Tibial nerve (tissue), 4 donors: ENCODE measurements at regions not wholly inside any gene's neighbourhood (a gene's known extent, or its start where the extent isn't known, plus 50 kb on each side); places are given as distances from the start of the nearest gene placed in this dataset.

Source experiments
- DNase-seq, 2 donors: peaks; one replicate each; pipeline ENCODE4 v3.0.0-alpha.2; 2019; ENCODE audit warnings: low spot score in 2 of 2
- H3K27ac ChIP-seq, 4 donors: fragments of 200-600 bp; sonication (generic) in 3 of 4; one replicate each; pipeline ENCODE4 v1.5.1; 2017 to 2019; ENCODE audit warnings: mild to moderate bottlenecking in 1 of 4
- H3K27me3 ChIP-seq, 2 donors: fragments of 200-600 bp; sonication (generic) in 1 of 2; one replicate each; pipeline versions ENCODE4 v1.5.1 to v1.6.0; 2017 to 2019
- H3K36me3 ChIP-seq, 3 donors: fragments of 200-600 bp; sonication (generic); one replicate each; pipeline ENCODE4 v1.5.1; 2018 to 2019
- H3K4me1 ChIP-seq, 4 donors: fragments of 200-600 bp; sonication (generic) in 3 of 4; one replicate each; pipeline ENCODE4 v1.5.1; 2017 to 2019
- H3K4me3 ChIP-seq, 4 donors: fragments of 200-600 bp; sonication (generic) in 3 of 4; one replicate each; pipeline ENCODE4 v1.5.1; 2017 to 2019; ENCODE audit warnings: mild to moderate bottlenecking in 1 of 4, moderate library complexity in 1 of 4
- H3K9me3 ChIP-seq, 4 donors: fragments of 200-600 bp; sonication (generic) in 3 of 4; one replicate each; pipeline ENCODE4 v1.5.1; 2017 to 2019
- EP300 ChIP-seq, 2 donors: sonication (generic); formaldehyde crosslinking; IDR thresholded peaks; one replicate each; pipeline ENCODE4 v1.6.1; 2017; ENCODE audit warnings: antibody characterized with exemption in 2 of 2, mild to moderate bottlenecking in 1 of 2
- POLR2A ChIP-seq, 2 donors: fragments of 450-650 bp; IDR thresholded peaks; one replicate each; pipeline ENCODE4 v1.6.1; 2017; ENCODE audit warnings: antibody characterized with exemption in 2 of 2, mild to moderate bottlenecking in 2 of 2, moderate library complexity in 2 of 2
- WGBS, 2 donors: methylation state at CpG; one replicate each; pipeline ENCODE4 v1.1.5; 2018; 5-methylcytosine and 5-hydroxymethylcytosine counted together
- TF ChIP-seq, protein P1 (sequence below), 5 experiments: fragments of 200-600 bp in 3 of 5; fragments of 450-650 bp in 2 of 5; sonication (generic) in 3 of 5; IDR thresholded peaks; one replicate each; pipeline ENCODE4 v1.5.1; 2016 to 2019; ENCODE audit warnings: antibody characterized with exemption in 5 of 5, mild to moderate bottlenecking in 3 of 5, moderate library complexity in 2 of 5

DNA sequence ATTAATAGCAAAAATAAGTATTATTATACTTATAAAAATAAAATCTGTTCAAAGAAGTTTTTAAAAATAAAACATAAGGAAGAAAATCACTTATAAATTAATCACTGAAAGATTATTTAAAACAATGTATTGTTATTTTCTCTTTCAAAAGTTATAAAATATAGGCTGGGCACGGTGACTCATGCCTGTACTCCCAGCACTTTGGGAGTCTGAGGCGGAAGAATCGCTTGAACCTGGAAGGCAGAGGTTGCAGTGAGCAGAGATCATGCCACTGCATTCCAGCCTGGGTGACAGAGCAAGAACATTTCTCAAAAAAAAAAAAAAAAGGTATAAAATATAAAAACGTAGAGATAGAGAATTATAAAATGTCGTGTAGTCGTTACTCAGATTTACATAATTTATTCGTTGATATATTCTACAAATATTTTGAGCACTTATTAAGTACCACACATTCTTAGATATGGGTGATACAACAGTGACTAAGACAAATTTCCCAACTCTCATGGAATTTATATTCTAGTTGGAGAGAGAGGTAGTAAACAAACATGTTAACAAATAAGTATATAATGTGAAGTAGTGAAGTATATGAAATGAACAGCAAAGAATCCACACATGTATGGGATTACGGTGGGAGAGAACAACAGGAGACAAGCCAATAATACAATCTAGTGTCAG lies 1030.0 kb downstream of the SORCS1 start:
- no peaks in the 10 kb centered on the region for H3K27me3 ChIP-seq
- no peaks in the 10 kb centered on the region for H3K9me3 ChIP-seq
- TF ChIP-seq POLR2A (IDR thresholded peaks at IDR 0.05) (no peak), EP300 (IDR thresholded peaks at IDR 0.05) (no peak)
- TF ChIP-seq, protein P1, sequence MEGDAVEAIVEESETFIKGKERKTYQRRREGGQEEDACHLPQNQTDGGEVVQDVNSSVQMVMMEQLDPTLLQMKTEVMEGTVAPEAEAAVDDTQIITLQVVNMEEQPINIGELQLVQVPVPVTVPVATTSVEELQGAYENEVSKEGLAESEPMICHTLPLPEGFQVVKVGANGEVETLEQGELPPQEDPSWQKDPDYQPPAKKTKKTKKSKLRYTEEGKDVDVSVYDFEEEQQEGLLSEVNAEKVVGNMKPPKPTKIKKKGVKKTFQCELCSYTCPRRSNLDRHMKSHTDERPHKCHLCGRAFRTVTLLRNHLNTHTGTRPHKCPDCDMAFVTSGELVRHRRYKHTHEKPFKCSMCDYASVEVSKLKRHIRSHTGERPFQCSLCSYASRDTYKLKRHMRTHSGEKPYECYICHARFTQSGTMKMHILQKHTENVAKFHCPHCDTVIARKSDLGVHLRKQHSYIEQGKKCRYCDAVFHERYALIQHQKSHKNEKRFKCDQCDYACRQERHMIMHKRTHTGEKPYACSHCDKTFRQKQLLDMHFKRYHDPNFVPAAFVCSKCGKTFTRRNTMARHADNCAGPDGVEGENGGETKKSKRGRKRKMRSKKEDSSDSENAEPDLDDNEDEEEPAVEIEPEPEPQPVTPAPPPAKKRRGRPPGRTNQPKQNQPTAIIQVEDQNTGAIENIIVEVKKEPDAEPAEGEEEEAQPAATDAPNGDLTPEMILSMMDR (IDR thresholded peaks at IDR 0.05) = no peak
- no peaks in the 10 kb centered on the region for H3K36me3 ChIP-seq
- WGBS, 2 donors = 72 to 76% methylated on average over 8 of the region's 8 CpGs
- no peak overlapping the region for H3K27ac ChIP-seq
- DNase-seq = no peak
- H3K4me1 ChIP-seq = peaks cover 0 to under 1% (median 0%) of the 10 kb centered on the region in 4 donors
- H3K4me3 ChIP-seq = no peak overlapping the region

DNA sequence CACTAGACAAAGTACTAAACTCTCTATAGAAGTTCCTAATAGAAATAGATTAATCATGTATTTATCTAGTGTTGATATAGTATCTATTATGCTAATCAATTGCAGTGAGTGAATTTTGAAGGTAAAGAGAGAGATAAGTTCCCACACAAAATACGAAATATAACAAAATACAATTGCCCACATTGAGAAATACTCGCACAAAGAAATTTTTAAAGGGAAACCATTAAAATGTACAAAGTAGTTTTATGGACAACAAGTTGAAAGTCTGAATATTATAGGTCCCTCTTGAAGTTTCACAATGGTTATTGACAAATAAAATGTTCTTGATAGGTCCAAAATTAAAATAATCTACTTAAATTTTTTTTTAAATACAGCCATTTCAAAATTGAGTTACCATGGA lies 1031.1 kb downstream of the SORCS1 start:
- WGBS, 2 donors = 47 to 50% methylated on average over 2 of the region's 2 CpGs
- Histone ChIP-seq H3K36me3 (no peaks in the 10 kb centered on the region), H3K4me3 (no peak overlapping the region)

DNA sequence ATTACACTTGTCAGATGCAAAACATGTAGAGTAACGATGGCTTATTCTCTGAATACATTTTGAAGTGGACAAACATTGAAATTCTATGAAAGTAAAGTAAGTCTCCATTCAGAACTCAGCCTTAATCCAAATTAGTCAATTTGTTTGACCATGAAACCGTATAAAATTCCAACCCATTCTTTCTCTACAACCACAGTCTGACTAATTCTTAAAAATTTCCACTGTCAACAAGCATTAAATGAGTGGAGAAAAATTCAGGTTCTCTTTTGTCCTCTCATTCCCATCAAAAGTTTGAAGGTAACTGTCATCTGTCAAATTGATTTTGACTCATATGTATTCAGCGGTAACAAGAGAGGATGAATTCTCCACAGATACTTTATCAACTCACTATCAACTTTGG lies 1031.5 kb downstream of the SORCS1 start:
- Histone ChIP-seq H3K27me3 (no peaks in the 10 kb centered on the region), H3K27ac (no peak overlapping the region), H3K9me3 (no peaks in the 10 kb centered on the region), H3K36me3 (no peaks in the 10 kb centered on the region), H3K4me3 (no peak overlapping the region), H3K4me1 (no peaks in the 10 kb centered on the region)
- TF ChIP-seq POLR2A (IDR thresholded peaks at IDR 0.05) (no peak), EP300 (IDR thresholded peaks at IDR 0.05) (no peak)
- TF ChIP-seq, protein P1 (IDR thresholded peaks at IDR 0.05) = no peak
- DNase-seq = no peak
- 62 to 65% methylated on average over 3 of the region's 3 CpGs for WGBS, 2 donors

More for the DNA sequence above, 1031.1 kb downstream of the SORCS1 start:
- no peak overlapping the region for H3K27ac ChIP-seq
- DNase-seq = no peak
- no peaks in the 10 kb centered on the region for H3K27me3 ChIP-seq
- no peaks in the 10 kb centered on the region for H3K4me1 ChIP-seq
- H3K9me3 ChIP-seq = no peaks in the 10 kb centered on the region
- TF ChIP-seq, protein P1 (IDR thresholded peaks at IDR 0.05) = no peak
- TF ChIP-seq EP300 (IDR thresholded peaks at IDR 0.05) (no peak), POLR2A (IDR thresholded peaks at IDR 0.05) (no peak)

DNA sequence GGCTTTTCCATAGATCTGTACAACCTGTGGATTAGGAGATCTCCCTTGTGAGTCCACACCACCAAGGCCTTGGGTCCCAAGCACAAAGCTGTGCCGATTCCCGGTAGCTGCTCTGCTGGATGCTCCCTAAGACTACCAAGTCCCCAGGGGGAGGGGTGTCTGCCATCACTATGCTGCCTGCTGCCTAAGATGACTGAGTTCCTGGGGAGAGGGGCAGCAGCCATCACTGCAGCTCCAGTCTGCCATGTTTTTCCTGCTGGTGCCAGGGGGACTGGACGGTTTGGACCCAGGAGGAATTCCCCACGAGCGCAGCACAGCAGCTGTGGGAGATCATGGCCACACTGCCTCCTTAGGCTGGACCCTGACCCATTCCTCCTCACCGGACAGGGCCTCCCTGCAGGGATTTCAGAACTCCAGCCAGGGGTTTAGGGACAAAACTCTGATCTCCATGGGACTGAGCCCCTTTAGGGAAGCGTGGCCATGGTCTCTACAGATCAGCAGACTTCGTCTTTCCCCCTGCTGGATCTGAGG lies 1049.8 kb downstream of the SORCS1 start:
- H3K9me3 ChIP-seq = peaks cover 0 to 11% (median 0%) of the 10 kb centered on the region in 4 donors
- DNase-seq = no peak
- no peak overlapping the region for H3K4me3 ChIP-seq
- no peak overlapping the region for H3K27ac ChIP-seq
- no peak for TF ChIP-seq POLR2A (IDR thresholded peaks at IDR 0.05)
- no peak for TF ChIP-seq EP300 (IDR thresholded peaks at IDR 0.05)
- TF ChIP-seq, protein P1 (IDR thresholded peaks at IDR 0.05) = no peak
- WGBS, 2 donors = 92 to 97% methylated on average over 5 to 8 of the region's 8 CpGs
- H3K4me1 ChIP-seq = no peaks in the 10 kb centered on the region
- no peaks in the 10 kb centered on the region for H3K36me3 ChIP-seq
- no peaks in the 10 kb centered on the region for H3K27me3 ChIP-seq

DNA sequence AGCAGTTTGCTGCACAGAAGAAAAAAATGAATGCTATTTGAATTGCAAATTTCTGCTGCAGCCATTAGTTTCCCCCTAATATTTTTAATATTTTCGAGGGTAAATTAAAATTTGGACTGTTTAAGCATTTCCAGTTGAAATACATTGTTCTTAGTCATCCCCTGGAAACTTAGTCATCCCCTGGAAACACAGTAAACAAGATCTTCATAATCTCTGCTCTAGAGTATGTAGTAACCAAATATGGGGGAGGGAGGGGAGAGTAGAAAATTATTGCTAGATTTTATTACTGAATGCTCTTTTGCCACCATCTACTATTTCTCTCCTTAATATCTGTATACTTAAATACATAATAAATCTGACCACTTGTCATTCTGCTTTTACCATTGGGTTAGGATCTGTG lies 1053.3 kb downstream of the SORCS1 start:
- TF ChIP-seq, protein P1 (IDR thresholded peaks at IDR 0.05) = no peak
- TF ChIP-seq EP300 (IDR thresholded peaks at IDR 0.05) (no peak), POLR2A (IDR thresholded peaks at IDR 0.05) (no peak)
- Histone ChIP-seq H3K27me3 (no peaks in the 10 kb centered on the region), H3K4me3 (no peak overlapping the region), H3K4me1 (no peaks in the 10 kb centered on the region), H3K36me3 (no peaks in the 10 kb centered on the region), H3K9me3 (peaks cover 0 to 2% (median 0%) of the 10 kb centered on the region in 4 donors), H3K27ac (no peak overlapping the region)
- 63 to 73% methylated on average over 1 of the region's 1 CpG for WGBS, 2 donors
- no peak for DNase-seq
